A172 (cell line): ENCODE measurements at regions not wholly inside any gene's neighbourhood (a gene's known extent, or its start where the extent isn't known, plus 50 kb on each side); places are given as distances from the start of the nearest gene placed in this dataset.
A peak's percentile ranks its signal among the peaks of the same experiment; 100 is the strongest.

Experiments used
- DNase-seq: peaks from one replicate; pipeline ENCODE4 v3.0.0-alpha.2; 2015; ENCODE audit warnings: low spot score

DNA sequence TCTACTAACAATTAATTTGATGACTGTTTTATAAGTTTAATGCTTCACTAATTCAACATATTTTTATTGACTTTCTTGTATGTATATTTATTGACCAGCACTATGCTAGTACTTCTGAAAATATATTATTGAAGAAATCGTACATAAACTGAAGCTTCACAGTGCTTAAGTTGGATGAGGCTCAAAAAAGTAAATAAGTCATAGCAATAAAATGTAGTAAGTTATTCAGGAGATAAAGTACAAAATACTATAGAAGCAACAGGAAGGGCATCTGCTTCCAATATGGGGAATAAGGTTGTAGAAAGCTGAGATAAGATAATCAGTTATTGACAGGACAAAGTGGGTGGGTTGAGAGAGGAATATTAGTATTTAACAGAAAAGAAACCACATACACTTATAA lies 944.9 kb upstream of the MIR17HG start:
- no peak for DNase-seq

DNA sequence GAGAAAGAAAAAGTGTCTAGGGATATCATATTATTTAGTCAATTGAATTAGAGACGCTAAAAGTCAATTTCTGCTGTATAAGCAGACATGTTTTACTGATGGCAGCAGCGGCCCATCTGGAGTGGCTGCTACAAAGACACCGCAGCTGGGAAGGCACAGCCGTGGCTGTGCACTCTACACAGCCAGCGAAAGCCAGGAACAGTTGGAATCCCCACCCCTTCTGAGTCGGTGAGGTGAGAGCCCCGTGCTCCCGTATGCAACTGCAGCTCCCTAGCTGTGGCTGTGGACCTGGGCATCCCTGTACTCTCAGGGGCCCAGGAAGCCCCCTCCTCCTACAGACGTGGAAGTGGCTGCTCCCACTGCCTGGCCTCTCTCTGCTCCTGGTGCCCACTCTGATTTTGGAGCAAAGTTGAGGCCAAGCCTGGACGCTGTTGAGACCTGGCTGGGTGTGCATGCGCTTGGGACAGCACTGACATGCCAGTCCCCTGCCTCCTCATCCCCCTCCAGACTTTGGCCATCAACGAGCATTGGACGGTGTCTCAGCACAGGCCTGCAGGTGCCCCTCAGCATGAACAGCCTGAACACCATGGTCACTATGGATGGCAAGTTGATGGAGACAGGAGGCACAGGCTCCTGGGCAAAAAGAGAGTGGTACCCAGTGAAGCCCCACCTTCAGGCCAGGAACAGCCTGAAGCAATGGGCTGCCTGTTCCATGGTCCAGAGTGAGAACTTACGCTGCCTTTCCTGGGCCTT lies 944.0 kb upstream of the MIR17HG start:
- DNase-seq = no peak

DNA sequence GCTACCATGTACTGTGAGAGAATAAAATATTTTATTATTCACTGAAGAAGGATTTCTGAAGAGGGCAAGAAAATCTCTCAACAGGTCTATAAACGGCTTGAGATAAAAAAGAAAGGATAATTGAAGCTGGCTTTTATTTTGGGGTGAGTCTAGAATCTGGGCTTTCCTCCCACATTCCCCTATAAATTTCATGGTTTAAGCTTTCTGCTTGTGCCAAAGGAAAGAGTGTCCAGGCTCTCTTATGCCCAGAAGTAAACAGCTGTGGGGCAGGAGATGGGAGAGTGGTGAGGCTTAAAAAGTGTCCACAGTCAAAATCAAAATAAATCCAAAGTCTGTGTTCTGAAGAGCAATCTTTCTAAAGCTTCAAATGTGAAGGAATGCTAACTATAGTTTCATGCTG lies 942.2 kb upstream of the MIR17HG start:
- no peak for DNase-seq

DNA sequence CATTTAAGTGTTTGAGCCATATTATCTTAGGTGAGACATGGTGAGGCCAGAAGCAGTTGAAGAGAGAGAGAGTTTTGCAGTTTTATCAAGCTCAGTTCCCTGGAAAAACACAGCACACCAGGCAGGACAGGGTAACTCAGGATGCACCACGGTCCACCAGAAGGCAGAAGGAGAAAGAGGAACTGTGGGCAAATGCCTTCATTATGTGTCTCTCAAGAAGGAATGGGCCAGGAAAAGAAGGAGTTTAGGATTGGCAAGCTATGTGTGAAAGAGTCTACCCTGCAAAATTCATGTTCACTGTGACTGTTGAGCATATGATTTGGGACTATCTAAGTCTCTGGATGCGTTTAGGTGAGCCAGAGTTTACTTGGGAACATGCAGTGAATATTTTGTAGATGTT lies 934.5 kb upstream of the MIR17HG start:
- DNase-seq = no peak

DNA sequence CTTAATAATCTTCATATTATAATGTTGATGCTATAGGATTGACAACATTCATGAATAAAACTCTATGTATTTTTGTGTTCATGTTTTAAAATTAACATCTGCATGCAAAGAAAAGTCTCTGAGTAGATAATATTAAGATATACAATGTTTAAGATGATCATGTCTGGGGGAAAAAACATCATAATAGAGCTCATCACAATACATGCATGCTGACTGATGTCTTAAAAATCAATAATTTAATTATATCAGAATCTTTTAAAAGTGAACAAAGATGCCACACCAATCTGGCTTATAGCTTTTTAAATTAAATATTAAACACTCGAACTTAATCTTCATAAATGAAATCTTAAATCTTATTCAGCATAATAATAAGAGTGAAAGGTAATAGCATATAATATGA lies 933.9 kb upstream of the MIR17HG start:
- no peak for DNase-seq

DNA sequence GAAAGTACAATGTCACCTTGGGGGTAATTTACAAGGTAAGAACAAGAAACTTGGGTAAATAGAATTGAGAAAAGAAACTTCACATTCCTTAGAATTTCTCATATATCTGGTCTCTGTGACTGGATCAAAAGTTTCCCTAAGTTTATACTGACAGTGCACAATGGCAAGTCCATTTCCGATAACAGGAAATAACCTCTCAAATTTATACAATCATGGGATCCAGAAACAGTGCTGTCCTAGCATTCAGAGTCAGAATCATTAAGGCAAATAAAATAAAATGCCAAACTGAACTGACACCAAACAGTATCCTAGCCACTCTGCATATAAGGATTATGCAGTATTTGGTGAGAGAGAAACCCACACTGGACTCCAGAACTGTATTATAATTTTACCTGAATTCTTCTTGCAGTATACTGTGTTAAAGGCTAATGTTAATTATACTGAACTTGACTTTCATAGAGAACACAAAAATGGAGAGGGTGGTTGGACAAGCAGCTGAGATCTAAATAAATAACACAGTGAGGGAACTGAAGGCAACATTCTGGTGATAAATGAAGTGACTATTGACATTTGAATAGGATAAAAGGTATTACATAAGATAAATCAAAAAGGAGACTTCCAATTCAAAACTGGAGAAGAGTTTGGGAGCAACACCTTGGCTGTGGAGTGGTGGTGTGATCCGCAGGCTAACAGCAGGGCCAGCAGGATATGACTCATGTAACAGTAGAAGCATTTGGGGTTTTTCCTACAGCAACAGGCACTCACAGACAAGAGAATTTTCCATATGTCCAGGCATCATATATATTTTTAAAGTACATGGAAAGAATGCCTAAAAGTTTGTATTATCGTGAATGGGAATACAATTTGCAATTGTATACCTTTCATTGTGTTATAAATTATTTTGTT lies 932.5 kb upstream of the MIR17HG start:
- peak; percentile 77 for DNase-seq

DNA sequence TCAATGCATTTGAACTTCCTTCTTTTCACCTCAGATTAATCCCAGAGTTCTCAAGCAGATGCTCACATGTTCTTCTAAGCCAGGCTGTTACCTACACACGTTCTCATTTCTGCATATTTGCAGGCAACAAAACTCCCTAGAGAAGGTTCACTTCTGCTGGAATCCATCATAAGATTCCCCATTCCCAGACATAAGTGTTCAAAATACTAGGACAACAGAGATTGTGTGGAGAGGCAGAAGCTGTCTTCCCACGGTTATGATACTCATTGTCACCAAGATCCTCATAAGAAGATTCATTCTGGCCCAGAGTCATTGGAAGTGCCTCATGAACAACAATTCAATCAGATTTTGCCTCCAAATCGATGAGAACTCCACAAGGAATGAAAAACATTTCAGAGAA lies 931.6 kb upstream of the MIR17HG start:
- DNase-seq = no peak

DNA sequence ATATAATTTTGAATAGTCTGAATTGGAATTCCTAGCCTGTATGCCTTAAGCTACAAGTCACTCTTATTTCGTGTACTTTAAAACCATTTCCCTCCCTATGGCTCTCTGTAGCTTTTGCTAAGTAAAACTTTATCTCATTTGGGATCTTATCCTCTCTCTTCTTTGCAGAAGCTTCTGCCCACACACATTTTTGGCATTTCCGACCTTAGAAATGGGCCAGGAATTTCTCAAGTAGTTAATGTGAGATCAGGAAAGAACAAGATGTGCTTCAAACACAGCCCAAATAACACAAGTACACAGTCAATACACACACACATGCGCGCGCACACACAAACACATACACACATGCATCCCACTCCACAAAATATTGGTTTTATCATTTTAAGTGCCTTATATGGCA lies 931.0 kb upstream of the MIR17HG start:
- DNase-seq = peak; percentile 9

DNA sequence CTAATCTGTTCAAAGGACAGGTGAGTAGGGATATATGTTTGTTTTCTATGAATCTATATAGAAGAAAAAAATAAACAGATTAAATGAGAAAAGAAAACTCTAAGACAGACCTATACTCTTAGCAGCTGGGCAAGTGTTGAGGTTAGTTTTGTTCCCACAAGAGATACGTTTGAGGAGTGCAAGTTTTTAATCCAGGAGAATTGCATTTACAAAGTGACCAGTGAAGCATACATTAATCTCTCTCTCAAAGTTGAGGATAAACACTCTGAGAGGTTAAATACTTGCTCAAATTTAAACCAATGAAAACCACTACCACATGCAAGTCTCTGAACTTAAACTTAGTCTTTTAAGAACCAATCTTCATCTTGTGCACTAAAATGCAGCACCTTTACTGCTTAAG lies 930.5 kb upstream of the MIR17HG start:
- no peak for DNase-seq

DNA sequence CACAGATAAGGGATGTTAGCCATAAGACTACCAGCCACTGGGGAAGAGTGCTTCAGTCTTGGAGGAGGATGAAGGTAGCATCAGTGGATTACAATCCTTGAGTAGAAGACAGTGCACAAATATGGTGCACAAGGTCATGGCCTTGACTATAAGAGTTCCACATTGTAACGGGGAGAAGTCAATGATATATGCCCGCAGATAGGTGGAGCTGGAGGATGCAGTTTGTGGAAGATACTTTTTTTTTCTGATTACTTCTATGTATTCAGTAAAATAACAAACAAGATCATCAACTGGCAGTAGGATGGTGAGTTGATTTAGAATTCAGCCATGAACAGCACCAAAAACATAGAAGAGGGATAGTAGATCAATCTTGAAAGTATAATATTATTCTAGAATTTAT lies 926.8 kb upstream of the MIR17HG start:
- DNase-seq = no peak

DNA sequence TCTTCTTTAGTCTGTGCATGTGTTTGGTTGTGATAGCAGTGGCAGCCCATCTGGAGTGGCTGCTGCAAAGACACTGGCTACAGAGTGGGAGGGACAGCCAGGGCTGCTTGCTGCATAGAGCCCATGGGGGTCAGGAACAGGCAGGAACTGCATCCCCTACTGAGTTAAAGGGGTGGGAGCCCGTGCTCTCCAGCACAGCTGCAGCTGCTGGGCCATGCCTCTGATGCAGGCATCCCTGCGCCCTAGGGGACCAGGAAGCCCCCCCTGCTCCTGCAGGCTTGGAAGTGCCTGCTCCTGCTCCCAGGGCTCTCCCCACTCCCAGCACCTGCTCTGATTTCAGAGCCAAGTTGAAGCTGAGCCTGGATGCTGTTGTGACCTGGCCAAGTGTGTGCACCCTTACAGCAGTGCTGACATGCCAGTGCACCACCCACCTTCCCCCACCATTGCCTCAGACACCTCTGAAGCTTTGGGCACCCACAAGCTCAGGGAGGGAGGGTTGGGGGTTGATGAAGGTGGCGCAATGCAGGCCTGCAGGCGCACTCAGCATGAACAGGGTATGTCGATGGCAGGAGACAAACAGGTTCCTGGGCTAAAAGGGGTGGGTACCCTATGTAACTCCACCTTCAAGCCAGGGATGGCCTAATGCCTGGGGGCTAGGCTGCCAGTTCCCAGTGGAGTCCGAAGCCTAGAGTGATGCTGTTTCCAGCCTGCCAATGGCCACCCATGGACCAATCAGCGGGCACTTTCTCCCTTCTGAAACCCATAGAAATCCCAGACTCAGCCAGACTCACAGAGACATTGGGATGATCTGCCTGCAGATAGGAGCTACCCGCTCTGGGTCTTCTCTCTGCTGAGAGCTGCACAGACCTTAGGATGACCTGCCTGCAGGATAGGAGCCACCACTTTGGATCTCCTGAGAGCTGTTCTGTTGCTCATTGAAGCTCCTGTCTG lies 919.9 kb upstream of the MIR17HG start:
- no peak for DNase-seq

DNA sequence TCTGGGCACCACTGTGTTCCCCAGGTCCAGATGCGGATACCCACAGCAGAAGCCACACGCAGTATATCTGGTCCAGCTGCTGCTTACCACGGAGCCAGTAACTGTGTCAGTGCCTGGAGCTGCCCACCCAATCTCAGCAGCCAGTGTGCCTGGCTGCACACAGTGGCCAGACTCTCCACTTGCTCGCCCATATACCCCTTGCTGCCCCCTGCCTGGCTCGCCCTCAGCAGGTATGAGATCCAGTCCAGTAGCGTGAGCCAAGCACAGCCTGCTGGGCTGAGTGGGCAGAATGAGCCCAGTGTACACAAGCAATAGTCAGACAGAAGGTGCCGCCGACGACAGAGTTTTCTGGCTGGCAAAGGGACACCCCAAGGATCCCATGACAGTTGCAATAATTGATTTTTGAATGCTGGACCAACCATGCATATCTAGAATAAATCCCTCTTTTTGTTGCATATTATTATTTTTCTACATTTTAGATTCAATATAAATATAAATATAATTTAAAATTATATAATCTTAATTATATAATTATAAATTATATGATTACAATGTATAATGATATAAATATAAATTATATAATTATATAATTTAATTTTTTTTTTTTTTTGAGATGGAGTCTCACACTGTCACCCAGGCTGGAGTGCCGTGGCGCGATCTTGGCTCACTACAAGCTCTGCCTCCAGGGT lies 918.8 kb upstream of the MIR17HG start:
- DNase-seq = no peak

DNA sequence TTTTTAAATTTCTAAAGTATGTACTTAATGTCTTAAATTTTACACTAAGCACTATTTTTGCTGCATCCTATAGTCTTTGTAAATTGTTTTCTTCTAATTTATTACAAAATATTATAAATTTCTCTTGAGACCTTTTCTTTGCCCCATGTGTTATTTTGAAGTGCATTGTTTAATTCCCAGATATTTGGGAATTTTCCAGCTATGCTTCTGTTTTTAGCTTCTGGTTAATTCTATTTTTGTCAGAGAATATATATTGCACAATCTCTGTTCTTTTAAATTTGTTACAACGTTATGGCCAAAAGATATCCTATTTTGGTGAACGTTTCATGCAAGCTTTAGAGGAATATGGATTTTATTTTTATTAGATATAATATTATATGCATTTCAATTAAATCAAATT lies 917.4 kb upstream of the MIR17HG start:
- no peak for DNase-seq

DNA sequence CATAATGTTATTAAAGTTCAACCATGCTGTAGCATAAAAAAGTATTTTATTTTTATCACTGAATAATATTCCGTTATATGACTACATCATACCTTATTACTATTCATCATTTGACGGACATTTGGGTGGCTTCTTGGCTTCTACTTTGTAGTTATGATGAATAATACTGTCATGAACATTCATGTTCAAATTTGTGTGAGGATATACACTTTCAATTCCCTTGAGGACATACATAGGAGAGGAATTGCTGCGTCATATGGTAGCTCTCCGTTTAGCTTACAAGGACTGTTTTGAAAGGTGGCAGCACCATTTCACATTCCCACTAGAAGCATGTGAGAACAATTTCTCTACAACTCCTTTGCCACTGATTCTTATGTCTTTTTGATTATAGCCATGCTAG lies 910.8 kb upstream of the MIR17HG start:
- no peak for DNase-seq

DNA sequence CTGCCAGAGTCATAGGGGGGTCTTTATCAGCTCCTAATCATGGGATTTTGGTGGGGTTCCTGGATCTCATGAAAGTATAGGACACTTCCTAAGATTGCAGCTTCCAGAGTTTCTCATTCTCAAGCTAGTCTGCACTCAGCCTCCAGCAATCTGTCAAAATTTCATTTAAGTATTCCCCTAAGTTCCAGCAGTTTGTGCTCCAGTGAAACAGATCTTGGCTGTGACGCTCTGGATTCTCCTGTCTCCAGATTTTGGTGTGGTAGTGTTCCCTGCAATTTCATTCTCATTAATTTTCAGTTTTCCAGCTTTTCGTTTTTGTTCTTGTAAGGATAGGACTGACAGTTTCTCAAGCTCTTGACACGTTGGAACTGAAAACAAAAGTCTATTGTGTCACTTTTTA lies 908.9 kb upstream of the MIR17HG start:
- no peak for DNase-seq

DNA sequence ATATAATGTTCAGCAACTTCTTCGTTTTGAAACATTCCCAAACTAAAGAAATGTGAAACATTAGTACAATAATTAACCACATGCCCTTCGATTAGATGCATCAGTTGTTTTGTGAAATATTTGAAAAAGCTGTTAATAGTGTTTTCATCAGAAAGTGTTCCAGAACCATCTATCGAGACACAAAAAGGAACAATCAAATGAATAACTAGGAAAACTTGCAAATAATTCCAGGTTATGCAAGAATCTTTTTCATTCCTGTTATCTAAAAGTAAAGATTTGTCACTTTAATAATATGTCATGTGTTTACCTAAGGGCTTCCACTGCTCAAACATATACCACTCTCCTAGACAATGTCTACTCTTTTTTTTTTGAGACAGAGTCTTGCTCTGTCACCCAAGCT lies 904.2 kb upstream of the MIR17HG start:
- no peak for DNase-seq

DNA sequence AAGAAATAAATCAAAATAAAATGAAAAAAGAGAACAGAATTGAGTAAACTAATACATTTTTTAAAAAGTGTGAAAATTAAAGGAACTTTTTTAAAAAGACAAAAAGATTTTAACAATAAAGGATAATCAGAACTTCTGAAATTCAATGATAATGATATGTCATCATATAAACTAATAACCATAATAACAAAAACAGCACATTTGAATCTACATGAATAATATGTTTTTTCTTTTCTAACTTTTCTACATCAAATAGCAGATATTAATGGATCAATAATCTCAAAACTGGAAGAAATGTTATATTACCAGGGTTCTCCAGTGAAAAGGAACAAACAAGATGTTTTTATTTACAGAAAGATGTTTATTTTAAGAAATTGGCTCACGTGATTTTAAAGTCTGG lies 903.3 kb upstream of the MIR17HG start:
- DNase-seq = no peak

DNA sequence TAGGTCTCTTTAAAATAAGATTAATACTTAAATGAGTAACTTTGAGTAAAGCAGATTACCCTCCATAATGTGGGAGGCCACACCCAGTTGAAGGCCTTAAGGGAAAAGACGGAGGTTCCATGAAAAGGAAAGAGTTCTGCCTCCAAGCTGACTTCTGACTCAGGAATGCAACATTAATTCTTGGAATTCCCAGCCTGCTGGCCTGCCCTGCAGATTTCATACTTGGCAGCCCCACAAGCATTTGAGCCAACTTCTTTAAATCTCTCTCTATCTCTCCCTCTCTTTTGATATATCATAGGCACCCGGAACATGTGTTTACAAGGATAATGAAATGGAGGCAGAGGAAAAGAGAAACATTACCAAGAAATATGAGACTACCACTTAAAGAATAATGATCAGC lies 902.3 kb upstream of the MIR17HG start:
- peak; percentile 95 for DNase-seq

DNA sequence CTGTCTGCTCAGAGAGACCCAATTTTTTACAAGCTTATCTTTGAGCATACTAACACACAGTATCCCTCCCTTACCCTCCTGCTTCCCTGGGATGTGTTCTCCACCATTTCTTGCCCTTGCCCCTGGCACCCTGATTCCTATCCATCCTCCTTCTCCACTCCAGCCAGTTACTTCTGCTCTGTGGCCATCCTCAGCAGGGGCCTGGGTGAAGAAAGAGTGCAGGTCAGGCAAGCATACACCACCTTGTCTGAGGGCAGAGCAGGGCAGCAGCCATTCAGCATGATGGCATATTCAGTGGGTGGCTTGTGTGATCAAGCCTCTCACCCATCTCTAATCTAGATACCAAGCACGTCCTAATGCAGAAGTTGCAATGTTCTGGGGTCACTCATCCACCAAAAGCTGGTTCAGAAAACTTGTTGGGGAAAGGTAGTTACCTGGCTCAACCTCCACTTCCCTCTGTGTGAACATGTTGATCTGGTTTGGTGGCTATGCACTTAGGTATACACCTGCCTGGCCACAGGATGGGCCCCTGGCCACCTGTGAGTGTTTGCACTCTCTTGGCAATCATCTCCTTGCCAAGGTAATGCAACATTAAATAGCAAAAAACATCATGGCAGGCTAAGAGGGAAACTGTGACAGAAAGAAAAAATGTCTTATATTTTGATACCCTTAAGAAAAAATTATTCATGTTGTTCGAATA lies 900.3 kb upstream of the MIR17HG start:
- DNase-seq = no peak

DNA sequence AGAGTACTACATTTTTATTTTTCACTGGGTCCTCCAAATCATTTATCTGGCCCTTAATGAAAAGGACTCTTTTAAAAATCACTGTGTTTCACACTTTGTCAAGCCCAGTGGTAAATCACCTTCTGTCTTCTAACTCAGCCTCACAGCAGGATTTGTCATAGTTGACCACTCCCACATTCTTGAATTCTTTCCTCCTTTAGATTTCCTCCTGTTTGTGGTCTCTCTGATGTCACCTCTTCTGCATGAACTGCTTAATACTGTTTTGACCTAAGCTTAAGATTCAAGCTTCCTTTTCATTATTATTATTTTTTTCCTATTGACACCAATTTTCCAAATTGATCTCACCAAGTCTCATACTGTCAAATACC lies 899.8 kb upstream of the MIR17HG start:
- peak; percentile 92 for DNase-seq

DNA sequence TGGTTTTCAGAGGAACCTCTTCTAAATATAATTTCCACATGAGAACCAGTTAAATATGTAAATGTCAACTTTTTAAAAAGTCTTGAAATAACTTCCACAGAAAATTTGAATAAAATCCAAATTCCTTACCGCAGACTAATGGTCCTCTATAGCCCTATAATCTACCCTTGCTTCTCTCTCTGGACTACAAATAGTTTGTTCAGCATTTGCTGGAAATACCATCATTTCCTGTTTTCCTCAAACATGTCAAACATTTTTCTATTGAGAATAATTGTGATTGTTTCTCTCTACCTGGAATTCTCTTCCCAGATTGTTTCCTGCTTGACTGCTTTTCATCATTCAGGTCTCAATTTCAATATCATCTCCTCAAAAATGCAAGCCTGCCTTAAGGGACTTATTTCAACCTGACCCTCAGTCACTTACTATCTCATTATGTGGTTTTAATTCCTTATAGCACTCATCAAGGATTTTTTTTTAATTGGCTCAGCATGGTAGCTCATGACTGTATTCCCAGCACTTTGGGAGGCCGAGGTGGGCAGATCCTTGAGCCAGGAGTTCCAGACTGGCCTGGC lies 898.9 kb upstream of the MIR17HG start:
- DNase-seq = peak; percentile 32
